ENCODE measurements at regions not wholly inside any gene's neighbourhood (a gene's known extent, or its start where the extent isn't known, plus 50 kb on each side); places are given as distances from the start of the nearest gene placed in this dataset.

- TF ChIP-seq GTF2F1 (IDR thresholded peaks at IDR 0.05; ENCODE audit: borderline replicate concordance, low read depth, low read length), result no peak
- TF ChIP-seq SP4 (IDR thresholded peaks at IDR 0.05; ENCODE audit: low read length), result no peak
- TF ChIP-seq ZNF274 (IDR thresholded peaks at IDR 0.05; ENCODE audit: borderline replicate concordance, extremely low read depth, low read length), result no peak
- TF ChIP-seq EP300 (IDR thresholded peaks at IDR 0.05; ENCODE audit: borderline replicate concordance in 1 of 2, low read depth in 2 of 2, low read length in 2 of 2), result no peak
- TF ChIP-seq HDAC6 (IDR thresholded peaks at IDR 0.05; ENCODE audit: low read depth, low read length), result no peak
- no peak for TF ChIP-seq SAP30 (IDR thresholded peaks at IDR 0.05; ENCODE audit: insufficient read depth, insufficient replicate concordance, low read length)
- no peak for TF ChIP-seq SIRT6 (IDR thresholded peaks at IDR 0.05; ENCODE audit: low read length)
- TF ChIP-seq POLR2A (IDR thresholded peaks at IDR 0.05; ENCODE audit: control extremely low read depth in 1 of 2, low read depth in 2 of 2, low read length in 2 of 2), result no peak
These were observed 240.4 kb downstream of the SYK start (continued) for GRCh38 chr9:91042024-91042423.
